Lower lobe of right lung (tissue), 2 donors: ENCODE measurements at regions not wholly inside any gene's neighbourhood (a gene's known extent, or its start where the extent isn't known, plus 50 kb on each side); places are given as distances from the start of the nearest gene placed in this dataset.

ENCODE experiments used
- ATAC-seq, 2 donors: fragments of 200-7000 bp; cut with Tn5 transposase; one replicate each; pipeline ENCODE4 v1.9.1; 2020 to 2022; ENCODE audit warnings: mild to moderate bottlenecking in 2 of 2, moderate library complexity in 2 of 2
- DNase-seq: peaks from one replicate; pipeline ENCODE4 v3.0.0-alpha.2; 2020
- H3K27ac ChIP-seq: fragments of 200-600 bp; one replicate; pipeline ENCODE4 v1.8.0; 2022
- H3K27me3 ChIP-seq: fragments of 200-600 bp; one replicate; pipeline ENCODE4 v1.8.0; 2022; ENCODE audit warnings: low read depth
- H3K36me3 ChIP-seq: fragments of 200-600 bp; one replicate; pipeline ENCODE4 v1.8.0; 2022; ENCODE audit warnings: mild to moderate bottlenecking
- H3K4me1 ChIP-seq: fragments of 200-600 bp; one replicate; pipeline ENCODE4 v1.8.0; 2022
- H3K4me3 ChIP-seq: fragments of 200-600 bp; one replicate; pipeline ENCODE4 v1.8.0; 2022; ENCODE audit warnings: mild to moderate bottlenecking
- H3K9me3 ChIP-seq: fragments of 200-600 bp; one replicate; pipeline ENCODE4 v1.8.0; 2022
- CTCF ChIP-seq: fragments of 200-600 bp; IDR thresholded peaks from one replicate; pipeline ENCODE4 v1.8.0; 2022; ENCODE audit warnings: antibody characterized with exemption, mild to moderate bottlenecking
- intact Hi-C: fragments of 100-400 bp; cut with DNase I; formaldehyde crosslinking; loops from one replicate; pipeline ENCODE4 v1.11.0; 2022
- donor health status: DM: no; HTN: yes; CAD: no; lungs with severe emphysema.

GRCh38 chr14:98203421-98203820 lies 1068.6 kb downstream of the BCL11B start:
- DNase-seq = no peak

GRCh38 chr14:98204139-98204538 lies 1067.9 kb downstream of the BCL11B start:
- Histone ChIP-seq H3K4me1 (no peaks in the 10 kb centered on the region), H3K36me3 (no peaks in the 10 kb centered on the region), H3K27ac (no peak overlapping the region), H3K4me3 (no peak overlapping the region), H3K27me3 (no peaks in the 10 kb centered on the region), H3K9me3 (no peaks in the 10 kb centered on the region)
- ATAC-seq (no peak), DNase-seq (no peak)
- TF ChIP-seq CTCF = no peak
- intact Hi-C loops = no loop called here

More at GRCh38 chr14:98203421-98203820, 1068.6 kb downstream of the BCL11B start:
- intact Hi-C loops = no loop called here
- no peak overlapping the region for H3K4me3 ChIP-seq
- no peaks in the 10 kb centered on the region for H3K36me3 ChIP-seq
- H3K27me3 ChIP-seq = no peaks in the 10 kb centered on the region
- no peaks in the 10 kb centered on the region for H3K9me3 ChIP-seq
- no peak overlapping the region for H3K27ac ChIP-seq
- no peak for ATAC-seq
- no peak for TF ChIP-seq CTCF
- no peaks in the 10 kb centered on the region for H3K4me1 ChIP-seq

GRCh38 chr14:98207415-98207814 lies 1064.6 kb downstream of the BCL11B start:
- no peak for DNase-seq

DNA sequence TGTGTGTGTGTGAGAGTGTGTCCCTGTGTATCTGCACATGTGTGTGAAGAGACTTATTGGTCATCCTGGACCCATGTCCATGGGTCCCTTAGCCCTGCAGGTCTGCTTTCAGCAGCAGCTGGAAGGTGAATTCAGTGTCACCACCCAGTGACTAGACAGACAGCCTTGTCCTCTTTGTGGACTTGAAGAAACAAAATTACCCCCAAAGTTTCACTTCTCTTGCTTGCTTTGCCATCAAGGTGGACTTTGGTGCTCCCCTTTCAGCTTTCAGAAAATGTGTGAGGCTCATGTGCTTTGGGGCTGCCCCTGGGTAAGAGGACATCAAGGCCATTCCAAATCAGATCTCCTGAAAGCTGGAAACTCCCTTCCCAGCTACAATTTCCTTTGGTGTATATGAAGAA lies 1063.8 kb downstream of the BCL11B start:
- no peak overlapping the region for H3K27ac ChIP-seq
- intact Hi-C loops = no loop called here
- H3K9me3 ChIP-seq = no peaks in the 10 kb centered on the region
- DNase-seq = no peak
- no peak overlapping the region for H3K4me3 ChIP-seq
- H3K4me1 ChIP-seq = no peaks in the 10 kb centered on the region
- H3K27me3 ChIP-seq = no peaks in the 10 kb centered on the region
- no peaks in the 10 kb centered on the region for H3K36me3 ChIP-seq
- no peak for TF ChIP-seq CTCF
- no peak for ATAC-seq

More at GRCh38 chr14:98207415-98207814, 1064.6 kb downstream of the BCL11B start:
- H3K36me3 ChIP-seq = no peaks in the 10 kb centered on the region
- no peaks in the 10 kb centered on the region for H3K9me3 ChIP-seq
- TF ChIP-seq CTCF = no peak
- no peak for ATAC-seq
- no peak overlapping the region for H3K4me3 ChIP-seq
- intact Hi-C loops = no loop called here
- no peaks in the 10 kb centered on the region for H3K4me1 ChIP-seq
- no peak overlapping the region for H3K27ac ChIP-seq
- no peaks in the 10 kb centered on the region for H3K27me3 ChIP-seq

GRCh38 chr14:98208943-98209342 lies 1063.1 kb downstream of the BCL11B start:
- no peak for DNase-seq
- no peak for ATAC-seq
- H3K4me3 ChIP-seq = no peak overlapping the region
- H3K4me1 ChIP-seq = no peaks in the 10 kb centered on the region
- H3K27ac ChIP-seq = no peak overlapping the region
- H3K36me3 ChIP-seq = no peaks in the 10 kb centered on the region
- no peaks in the 10 kb centered on the region for H3K9me3 ChIP-seq
- TF ChIP-seq CTCF = no peak
- no peaks in the 10 kb centered on the region for H3K27me3 ChIP-seq
- intact Hi-C loops = no loop called here
